Lower leg skin (tissue), 4 donors: ENCODE measurements at regions not wholly inside any gene's neighbourhood (a gene's known extent, or its start where the extent isn't known, plus 50 kb on each side); places are given as distances from the start of the nearest gene placed in this dataset.

Experiments
- DNase-seq, 2 donors: peaks; one replicate each; pipeline ENCODE4 v3.0.0-alpha.2; 2019; ENCODE audit warnings: low spot score in 2 of 2
- H3K4me3 ChIP-seq: fragments of 200-600 bp; sonication (generic); 2 replicates; pipeline ENCODE4 v1.5.1; 2017; ENCODE audit warnings: mild to moderate bottlenecking, low read depth; ENCODE audit not compliant: poor library complexity, severe bottlenecking
- POLR2A ChIP-seq, 2 donors: fragments of 450-650 bp; IDR thresholded peaks; one replicate each; pipeline ENCODE4 v1.6.1; 2016 to 2017; ENCODE audit warnings: antibody characterized with exemption in 2 of 2, mild to moderate bottlenecking in 1 of 2, moderate library complexity in 1 of 2
- WGBS, 2 donors: methylation state at CpG; one replicate each; pipeline ENCODE4 v1.1.5; 2018; 5-methylcytosine and 5-hydroxymethylcytosine counted together
- intact Hi-C: fragments of 100-400 bp; cut with DNase I; formaldehyde crosslinking; loops from one replicate; pipeline ENCODE4 v1.15.0; 2023; ENCODE audit warnings: low total_unique reads
- TF ChIP-seq, protein P1 (sequence below), 3 donors: fragments of 450-650 bp; IDR thresholded peaks; one replicate each; pipeline ENCODE4 v1.5.1; 2016; ENCODE audit warnings: antibody characterized with exemption in 3 of 3, mild to moderate bottlenecking in 3 of 3, moderate library complexity in 2 of 3

DNA sequence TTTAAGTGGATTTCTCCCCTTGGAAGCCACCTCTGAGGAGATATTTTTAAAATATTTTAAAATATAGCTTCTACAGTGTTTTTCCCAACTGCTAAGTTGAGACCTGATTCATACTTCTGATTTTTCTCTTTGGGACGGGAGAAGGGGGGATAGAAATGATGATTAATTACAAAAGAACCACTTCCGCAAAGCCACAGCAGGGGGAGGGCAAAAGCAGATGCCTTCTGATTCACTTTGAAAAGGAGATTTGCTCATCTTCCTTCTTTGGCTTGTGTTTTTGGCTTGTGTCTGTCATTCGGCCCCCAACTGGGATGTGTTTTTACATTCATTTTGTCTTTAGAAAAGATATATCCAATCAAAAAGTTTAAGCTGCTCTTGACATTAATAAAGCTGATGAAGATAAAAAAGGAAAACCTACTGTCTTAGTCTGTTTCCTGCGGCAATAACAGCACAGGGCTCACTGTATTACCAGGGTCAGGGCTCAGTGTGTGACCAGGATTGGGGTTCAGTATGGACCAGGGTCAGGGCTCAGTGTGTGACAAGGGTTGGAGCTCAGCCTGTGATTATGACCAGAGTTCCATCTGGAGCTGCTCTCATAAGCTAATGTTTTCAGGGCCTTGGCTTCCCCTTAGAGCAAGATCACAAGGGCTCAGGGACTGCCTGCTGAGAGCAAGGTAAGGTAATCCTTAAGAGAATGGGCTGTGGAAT is 223.2 kb downstream of the MTHFS start:
- no peak overlapping the region for H3K4me3 ChIP-seq
- intact Hi-C loops, result no loop called here
- TF ChIP-seq, protein P1, sequence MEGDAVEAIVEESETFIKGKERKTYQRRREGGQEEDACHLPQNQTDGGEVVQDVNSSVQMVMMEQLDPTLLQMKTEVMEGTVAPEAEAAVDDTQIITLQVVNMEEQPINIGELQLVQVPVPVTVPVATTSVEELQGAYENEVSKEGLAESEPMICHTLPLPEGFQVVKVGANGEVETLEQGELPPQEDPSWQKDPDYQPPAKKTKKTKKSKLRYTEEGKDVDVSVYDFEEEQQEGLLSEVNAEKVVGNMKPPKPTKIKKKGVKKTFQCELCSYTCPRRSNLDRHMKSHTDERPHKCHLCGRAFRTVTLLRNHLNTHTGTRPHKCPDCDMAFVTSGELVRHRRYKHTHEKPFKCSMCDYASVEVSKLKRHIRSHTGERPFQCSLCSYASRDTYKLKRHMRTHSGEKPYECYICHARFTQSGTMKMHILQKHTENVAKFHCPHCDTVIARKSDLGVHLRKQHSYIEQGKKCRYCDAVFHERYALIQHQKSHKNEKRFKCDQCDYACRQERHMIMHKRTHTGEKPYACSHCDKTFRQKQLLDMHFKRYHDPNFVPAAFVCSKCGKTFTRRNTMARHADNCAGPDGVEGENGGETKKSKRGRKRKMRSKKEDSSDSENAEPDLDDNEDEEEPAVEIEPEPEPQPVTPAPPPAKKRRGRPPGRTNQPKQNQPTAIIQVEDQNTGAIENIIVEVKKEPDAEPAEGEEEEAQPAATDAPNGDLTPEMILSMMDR (IDR thresholded peaks at IDR 0.05), result no peak
- no peak for TF ChIP-seq POLR2A (IDR thresholded peaks at IDR 0.05)
- no peak for DNase-seq
- 45 to 47% methylated on average over 4 of the region's 4 CpGs for WGBS, 2 donors

DNA sequence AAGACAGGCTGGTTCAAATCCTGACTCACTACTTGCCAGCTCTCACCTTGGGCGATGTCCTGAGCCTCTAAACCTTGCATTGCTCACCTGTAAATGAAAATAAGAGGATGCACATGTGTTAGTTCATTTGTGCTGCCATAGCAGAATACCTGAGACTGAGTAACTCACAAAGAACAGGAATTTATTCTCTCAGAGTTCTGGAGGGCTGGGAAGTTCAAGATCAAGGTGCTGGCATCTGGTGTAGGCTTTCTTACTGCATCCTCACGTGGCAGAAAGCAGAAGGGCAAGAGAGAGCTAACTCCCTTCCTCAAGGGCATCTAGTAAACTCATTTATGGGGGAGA is 222.7 kb downstream of the MTHFS start:
- DNase-seq, result no peak
- 47 to 58% methylated on average over 2 of the region's 2 CpGs for WGBS, 2 donors
- no peak overlapping the region for H3K4me3 ChIP-seq
- TF ChIP-seq, protein P1 (IDR thresholded peaks at IDR 0.05), result no peak
- intact Hi-C loops, result no loop called here

DNA sequence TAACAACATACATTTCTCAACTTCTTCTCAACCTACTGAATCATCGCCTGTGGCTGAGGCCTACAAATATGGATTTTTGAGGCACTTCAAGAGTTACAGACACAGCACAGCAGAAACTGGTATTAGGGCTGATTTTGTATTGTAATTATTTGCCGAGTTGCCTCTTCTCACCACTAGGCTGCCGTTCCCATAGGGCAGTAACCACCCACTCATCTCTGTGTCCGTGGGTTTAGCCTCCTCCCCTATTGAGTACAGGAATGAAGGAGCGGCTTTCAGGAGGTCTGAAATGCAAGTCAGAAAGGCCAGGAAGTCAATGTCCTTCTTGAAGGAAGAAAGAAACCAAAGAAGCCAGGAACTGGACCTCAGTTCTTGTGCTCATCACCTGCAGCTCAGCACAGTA is 220.8 kb downstream of the MTHFS start:
- intact Hi-C loops, result no loop called here
- DNase-seq, result no peak
- TF ChIP-seq, protein P1 (IDR thresholded peaks at IDR 0.05), result no peak
- TF ChIP-seq POLR2A (IDR thresholded peaks at IDR 0.05), result no peak
- 79 to 82% methylated on average over 5 of the region's 5 CpGs for WGBS, 2 donors
- H3K4me3 ChIP-seq, result no peak overlapping the region

DNA sequence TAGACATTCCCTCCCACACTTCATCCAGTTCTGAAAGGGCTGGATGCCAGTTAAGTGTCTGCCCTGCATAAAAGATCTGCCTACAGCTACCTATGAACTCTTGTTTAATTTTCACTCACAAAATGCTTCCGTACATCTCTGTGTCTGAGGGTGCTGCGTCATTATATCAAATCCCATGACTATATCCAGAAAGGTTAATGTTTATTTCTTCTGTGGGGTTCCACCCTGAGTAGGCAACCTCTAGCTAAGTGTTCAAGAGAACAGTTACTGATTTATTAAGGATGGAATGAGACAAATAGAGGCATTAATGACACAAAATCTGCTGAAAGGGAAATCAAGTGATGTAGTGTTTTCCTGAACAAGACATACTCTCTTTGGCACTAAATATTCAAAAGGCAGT is 220.2 kb downstream of the MTHFS start:
- intact Hi-C loops, result no loop called here
- TF ChIP-seq POLR2A (IDR thresholded peaks at IDR 0.05), result no peak
- TF ChIP-seq, protein P1 (IDR thresholded peaks at IDR 0.05), result no peak
- 86 to 98% methylated on average over 2 of the region's 2 CpGs for WGBS, 2 donors
- no peak overlapping the region for H3K4me3 ChIP-seq
- no peak for DNase-seq

DNA sequence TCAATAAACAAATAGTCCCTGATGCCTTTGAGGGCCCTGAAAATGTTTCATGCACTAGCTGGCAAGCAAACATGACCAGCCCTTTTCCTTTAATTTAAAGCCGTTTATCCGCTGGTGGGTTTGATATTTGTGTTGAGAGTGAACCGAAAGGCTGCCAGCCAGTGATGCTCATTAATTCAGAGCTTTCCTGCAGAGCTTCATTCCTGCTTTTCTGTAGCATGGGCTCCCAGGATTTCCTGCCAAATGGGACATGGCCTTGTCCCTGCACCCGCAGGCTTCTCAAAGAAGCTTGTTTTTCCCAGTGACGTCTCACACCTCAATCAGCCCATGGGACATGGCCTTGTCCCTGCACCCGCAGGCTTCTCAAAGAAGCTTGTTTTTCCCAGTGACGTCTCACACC is 219.6 kb downstream of the MTHFS start:
- TF ChIP-seq, protein P1 (IDR thresholded peaks at IDR 0.05), result no peak
- no peak for TF ChIP-seq POLR2A (IDR thresholded peaks at IDR 0.05)
- WGBS, 2 donors, result 51 to 69% methylated on average over 7 of the region's 7 CpGs
- no peak for DNase-seq
- intact Hi-C loops, result no loop called here
- no peak overlapping the region for H3K4me3 ChIP-seq
